ENCODE measurements at regions not wholly inside any gene's neighbourhood (a gene's known extent, or its start where the extent isn't known, plus 50 kb on each side); places are given as distances from the start of the nearest gene placed in this dataset.

GRCh38 chr2:196252408-196253115 is 81.2 kb upstream of the STK17B start:
- WGBS, 2 donors: 93 to 100% methylated on average over 1 of the region's 1 CpG
- Histone ChIP-seq H3K27me3 (no peaks in the 10 kb centered on the region), H3K4me1 (no peaks in the 10 kb centered on the region), H3K27ac (no peak overlapping the region), H3K9me3 (no peaks in the 10 kb centered on the region), H3K4me3 (no peak overlapping the region), H3K36me3 (replicated peaks in 1 of 2; ENCODE audit: insufficient read depth in 1 of 2, low read depth in 2 of 2) (no peaks in the 10 kb centered on the region)
- ATAC-seq: no peak
- DNase-seq: no peak
- intact Hi-C loops (cut with DNase I): no loop called here
- TF ChIP-seq POLR2A (IDR thresholded peaks at IDR 0.05): no peak
- TF ChIP-seq, protein P1, sequence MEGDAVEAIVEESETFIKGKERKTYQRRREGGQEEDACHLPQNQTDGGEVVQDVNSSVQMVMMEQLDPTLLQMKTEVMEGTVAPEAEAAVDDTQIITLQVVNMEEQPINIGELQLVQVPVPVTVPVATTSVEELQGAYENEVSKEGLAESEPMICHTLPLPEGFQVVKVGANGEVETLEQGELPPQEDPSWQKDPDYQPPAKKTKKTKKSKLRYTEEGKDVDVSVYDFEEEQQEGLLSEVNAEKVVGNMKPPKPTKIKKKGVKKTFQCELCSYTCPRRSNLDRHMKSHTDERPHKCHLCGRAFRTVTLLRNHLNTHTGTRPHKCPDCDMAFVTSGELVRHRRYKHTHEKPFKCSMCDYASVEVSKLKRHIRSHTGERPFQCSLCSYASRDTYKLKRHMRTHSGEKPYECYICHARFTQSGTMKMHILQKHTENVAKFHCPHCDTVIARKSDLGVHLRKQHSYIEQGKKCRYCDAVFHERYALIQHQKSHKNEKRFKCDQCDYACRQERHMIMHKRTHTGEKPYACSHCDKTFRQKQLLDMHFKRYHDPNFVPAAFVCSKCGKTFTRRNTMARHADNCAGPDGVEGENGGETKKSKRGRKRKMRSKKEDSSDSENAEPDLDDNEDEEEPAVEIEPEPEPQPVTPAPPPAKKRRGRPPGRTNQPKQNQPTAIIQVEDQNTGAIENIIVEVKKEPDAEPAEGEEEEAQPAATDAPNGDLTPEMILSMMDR (IDR thresholded peaks at IDR 0.05): no peak

GRCh38 chr2:196253116-196253480 is 81.7 kb upstream of the STK17B start:
- H3K27ac ChIP-seq: no peak overlapping the region

DNA sequence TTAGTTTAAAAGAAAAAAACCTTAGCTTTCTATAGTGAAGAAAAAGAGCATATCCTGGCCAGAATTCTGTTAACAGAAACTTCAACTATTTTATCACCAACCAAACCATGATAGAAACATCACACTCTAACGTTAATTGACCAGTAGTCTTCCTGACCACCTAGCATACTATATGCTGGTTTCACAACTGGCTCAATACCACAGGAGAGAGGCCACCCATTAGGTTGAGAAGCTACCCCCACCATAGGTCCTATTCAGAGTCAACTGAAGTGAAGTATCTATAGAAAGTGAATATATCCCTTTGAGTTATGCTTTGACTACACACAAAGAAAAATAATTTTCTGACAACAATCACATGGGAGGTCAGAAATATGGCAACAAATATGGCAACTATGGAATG is 85.2 kb upstream of the STK17B start:
- no peak for TF ChIP-seq POLR2A (IDR thresholded peaks at IDR 0.05)
- TF ChIP-seq, protein P1 (IDR thresholded peaks at IDR 0.05): no peak
- DNase-seq (no peak), ATAC-seq (no peak)
- intact Hi-C loops (cut with DNase I): no loop called here
- H3K27ac ChIP-seq: no peak overlapping the region
- no peaks in the 10 kb centered on the region for H3K9me3 ChIP-seq
- H3K36me3 ChIP-seq (replicated peaks in 1 of 2; ENCODE audit: insufficient read depth in 1 of 2, low read depth in 2 of 2): no peaks in the 10 kb centered on the region
- H3K4me3 ChIP-seq: no peak overlapping the region
- 30 to 49% methylated on average over 1 of the region's 1 CpG for WGBS, 2 donors
- H3K4me1 ChIP-seq: no peaks in the 10 kb centered on the region
- H3K27me3 ChIP-seq: no peaks in the 10 kb centered on the region

More at GRCh38 chr2:196253116-196253480, 81.7 kb upstream of the STK17B start:
- DNase-seq (no peak), ATAC-seq (no peak)
- Histone ChIP-seq H3K27me3 (no peaks in the 10 kb centered on the region), H3K4me3 (no peak overlapping the region), H3K4me1 (no peaks in the 10 kb centered on the region), H3K9me3 (no peaks in the 10 kb centered on the region), H3K36me3 (replicated peaks in 1 of 2; ENCODE audit: insufficient read depth in 1 of 2, low read depth in 2 of 2) (no peaks in the 10 kb centered on the region)
- intact Hi-C loops (cut with DNase I): no loop called here
- TF ChIP-seq, protein P1 (IDR thresholded peaks at IDR 0.05): no peak
- TF ChIP-seq POLR2A (IDR thresholded peaks at IDR 0.05): no peak

GRCh38 chr2:196257086-196257485 is 85.7 kb upstream of the STK17B start:
- Histone ChIP-seq H3K36me3 (replicated peaks in 1 of 2; ENCODE audit: insufficient read depth in 1 of 2, low read depth in 2 of 2) (no peaks in the 10 kb centered on the region), H3K27ac (no peak overlapping the region), H3K4me1 (no peaks in the 10 kb centered on the region), H3K27me3 (no peaks in the 10 kb centered on the region), H3K9me3 (no peaks in the 10 kb centered on the region), H3K4me3 (no peak overlapping the region)
- ATAC-seq (no peak), DNase-seq (no peak)
- intact Hi-C loops (cut with DNase I): no loop called here
- TF ChIP-seq, protein P1 (IDR thresholded peaks at IDR 0.05): no peak
- no peak for TF ChIP-seq POLR2A (IDR thresholded peaks at IDR 0.05)
- whole genome bisulfite sequencing, 2 donors: 54 to 59% methylated on average over 3 of the region's 3 CpGs

DNA sequence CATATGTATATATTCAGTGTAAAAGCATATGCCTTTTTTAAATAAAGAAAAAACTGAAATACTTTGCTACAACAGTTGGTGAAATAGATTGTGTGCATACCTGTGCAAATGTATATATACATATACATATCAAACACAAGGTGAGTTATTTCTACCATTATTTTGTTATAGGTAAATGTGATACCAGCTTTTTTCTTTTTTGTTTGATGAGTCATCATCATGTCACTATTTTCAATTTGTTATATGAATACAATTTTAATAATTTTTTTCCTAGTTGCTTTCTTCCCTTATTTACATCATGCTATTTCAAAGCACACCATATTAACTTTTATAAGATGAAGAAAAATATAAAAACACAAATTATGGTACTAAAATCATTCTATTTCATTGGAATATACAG is 87.0 kb upstream of the STK17B start:
- Histone ChIP-seq H3K4me3 (no peak overlapping the region), H3K27ac (no peak overlapping the region), H3K4me1 (no peaks in the 10 kb centered on the region), H3K36me3 (replicated peaks in 1 of 2; ENCODE audit: insufficient read depth in 1 of 2, low read depth in 2 of 2) (no peaks in the 10 kb centered on the region), H3K9me3 (no peaks in the 10 kb centered on the region), H3K27me3 (no peaks in the 10 kb centered on the region)
- no peak for ATAC-seq
- intact Hi-C loops (cut with DNase I): no loop called here
- TF ChIP-seq POLR2A (IDR thresholded peaks at IDR 0.05): no peak
- TF ChIP-seq, protein P1 (IDR thresholded peaks at IDR 0.05): no peak
- DNase-seq: no peak
